Activated effector memory CD4-positive, alpha-beta T cell treated with anti-CD3 and anti-CD28 coated beads, Interleukin-2, amount 50 U/mL, for 16 hours (primary cell): ENCODE measurements at regions not wholly inside any gene's neighbourhood (a gene's known extent, or its start where the extent isn't known, plus 50 kb on each side); places are given as distances from the start of the nearest gene placed in this dataset.

Experiments used
- DNase-seq: peaks from one replicate; pipeline ENCODE4 v3.0.0-alpha.2; 2020

DNA sequence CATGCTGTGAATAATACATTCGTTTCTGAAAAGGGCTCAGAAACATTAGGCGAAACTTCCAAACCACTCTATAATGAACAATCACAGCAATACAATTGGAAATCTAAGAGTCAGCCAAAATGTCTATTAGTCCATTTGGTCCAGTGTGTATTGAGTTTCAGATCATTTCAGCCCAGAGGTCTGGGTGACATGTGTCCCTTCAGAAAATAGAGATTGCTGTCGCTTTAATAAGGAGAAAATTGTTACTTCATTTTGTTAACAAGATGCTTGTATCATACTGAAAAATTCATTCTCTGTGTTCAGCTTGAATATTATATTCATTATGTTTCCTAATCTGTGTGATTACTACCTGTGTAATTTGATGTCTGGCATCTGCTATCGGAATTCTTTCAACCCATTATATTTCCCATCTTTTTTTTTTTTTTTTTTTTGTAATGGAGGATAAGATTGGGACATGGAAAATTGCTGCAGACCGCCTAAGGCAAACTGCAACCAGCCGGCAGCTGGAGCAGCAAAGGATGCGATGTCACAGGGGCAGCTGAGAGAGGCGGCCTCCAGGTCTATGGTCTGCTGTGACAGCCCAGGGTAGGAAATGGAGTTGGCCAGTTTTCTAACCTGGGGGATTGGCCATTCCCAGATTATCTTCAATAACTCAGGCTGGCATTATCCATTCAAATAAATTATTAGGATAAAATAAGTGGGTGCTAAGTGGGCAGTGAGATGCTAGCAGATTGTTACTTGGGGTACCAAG, 170.9 kb upstream of the NPVF start:
- DNase-seq = no peak

DNA sequence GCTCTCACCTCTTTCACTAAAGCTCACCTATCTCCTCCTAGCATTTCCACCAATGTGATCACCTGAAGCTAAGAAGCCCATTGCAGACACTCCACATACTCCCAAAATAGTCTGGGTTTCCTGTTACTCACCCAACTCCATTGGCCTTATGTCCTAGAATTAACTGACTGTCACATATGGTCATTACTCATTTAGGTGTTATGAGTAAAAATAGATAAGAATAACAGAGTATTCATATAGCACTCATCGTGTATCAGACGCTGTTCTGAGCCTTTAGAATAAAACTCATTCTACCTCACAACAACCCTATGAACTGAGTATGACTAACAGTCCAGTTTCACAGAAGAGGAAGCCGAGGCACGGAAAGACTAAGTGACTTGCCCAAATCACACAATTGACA, 174.2 kb upstream of the NPVF start:
- DNase-seq = no peak

DNA sequence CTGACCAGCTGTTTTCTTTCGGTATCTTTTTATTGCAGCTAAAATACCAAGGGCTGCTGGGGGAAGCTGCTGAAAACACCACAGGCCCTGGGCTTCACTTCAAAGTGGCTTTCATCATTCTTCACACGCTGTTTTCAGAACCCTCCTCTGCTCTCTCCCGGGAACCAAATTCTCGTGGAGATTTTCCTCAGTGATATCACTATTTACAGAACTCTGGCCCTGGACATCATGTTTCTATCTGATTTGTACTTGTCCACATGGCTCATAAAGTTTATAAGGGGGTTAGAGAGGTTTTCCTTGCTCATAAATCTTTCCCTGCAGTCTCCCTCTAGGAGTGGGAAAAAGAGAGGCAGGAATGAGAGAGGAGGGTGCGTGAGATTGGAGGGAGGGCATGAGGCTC, 177.4 kb upstream of the NPVF start:
- no peak for DNase-seq

DNA sequence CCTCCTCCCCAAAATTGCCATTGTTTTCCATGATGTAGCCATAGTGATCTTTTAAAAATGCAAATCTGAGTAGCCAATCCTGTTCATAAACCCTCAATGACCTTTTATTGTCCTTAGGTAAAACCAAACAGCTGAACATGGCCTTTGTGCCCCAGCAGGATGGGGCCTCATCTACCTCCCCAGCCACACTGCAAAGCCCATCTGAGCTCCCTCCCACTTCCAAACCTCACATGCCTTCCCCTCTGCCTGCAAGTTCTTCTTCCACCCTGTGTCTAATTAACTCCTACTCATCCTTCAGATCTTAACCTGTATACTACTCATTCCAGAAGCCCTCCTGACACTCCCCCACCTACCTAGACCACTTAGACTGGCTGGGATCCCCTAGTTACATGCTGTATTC, 178.8 kb upstream of the NPVF start:
- no peak for DNase-seq

DNA sequence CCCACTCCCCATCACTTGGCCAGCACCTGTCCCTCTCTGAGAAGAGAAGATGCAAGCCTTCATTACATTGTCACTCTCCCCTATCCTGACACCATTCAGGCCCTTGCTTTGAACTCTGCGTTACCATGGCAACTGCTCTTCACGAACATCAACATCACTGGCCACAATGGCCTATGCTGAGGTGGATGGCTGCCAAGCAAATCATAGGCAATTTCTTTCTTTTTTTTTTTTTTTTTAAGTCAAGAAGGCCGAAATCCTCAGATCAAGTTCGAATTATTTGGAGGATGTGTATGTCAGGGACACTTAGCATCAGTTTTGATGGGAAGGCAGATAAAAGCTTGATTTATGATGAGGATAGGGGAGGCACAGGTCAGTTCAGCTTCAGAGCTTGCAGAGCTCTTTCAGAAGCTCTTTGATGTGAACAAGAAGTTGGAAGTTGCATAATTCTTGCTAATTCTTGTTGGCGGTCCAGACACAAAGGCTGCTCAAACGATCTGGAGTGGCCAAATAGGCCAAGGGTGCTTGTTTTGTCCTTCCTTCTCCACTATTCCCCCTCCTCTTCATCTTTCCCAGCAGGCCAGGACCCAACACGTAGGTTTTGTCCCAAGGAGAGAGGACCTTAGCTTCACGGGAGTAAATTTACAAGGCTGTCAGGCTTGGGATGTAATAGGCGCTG, 179.9 kb upstream of the NPVF start:
- DNase-seq = no peak

DNA sequence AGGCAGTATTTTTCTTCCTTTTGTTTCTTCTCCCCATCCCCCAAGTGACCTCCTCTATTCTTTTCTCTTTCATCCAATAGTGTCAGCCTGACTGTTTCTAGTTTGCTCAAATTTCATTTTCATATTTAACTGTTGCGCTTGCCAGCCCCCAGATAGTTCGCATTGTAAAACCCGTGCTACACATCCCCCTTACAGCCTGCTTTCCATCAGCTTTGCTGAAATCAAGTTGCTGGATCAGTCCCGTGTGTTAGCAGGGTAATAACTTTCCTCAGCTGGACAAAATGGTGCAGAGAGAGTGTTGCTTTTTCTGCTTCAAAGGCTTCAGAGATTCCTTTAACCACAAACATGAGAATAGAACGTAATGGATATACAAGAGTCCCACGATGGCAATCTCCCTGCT, 180.6 kb upstream of the NPVF start:
- no peak for DNase-seq

DNA sequence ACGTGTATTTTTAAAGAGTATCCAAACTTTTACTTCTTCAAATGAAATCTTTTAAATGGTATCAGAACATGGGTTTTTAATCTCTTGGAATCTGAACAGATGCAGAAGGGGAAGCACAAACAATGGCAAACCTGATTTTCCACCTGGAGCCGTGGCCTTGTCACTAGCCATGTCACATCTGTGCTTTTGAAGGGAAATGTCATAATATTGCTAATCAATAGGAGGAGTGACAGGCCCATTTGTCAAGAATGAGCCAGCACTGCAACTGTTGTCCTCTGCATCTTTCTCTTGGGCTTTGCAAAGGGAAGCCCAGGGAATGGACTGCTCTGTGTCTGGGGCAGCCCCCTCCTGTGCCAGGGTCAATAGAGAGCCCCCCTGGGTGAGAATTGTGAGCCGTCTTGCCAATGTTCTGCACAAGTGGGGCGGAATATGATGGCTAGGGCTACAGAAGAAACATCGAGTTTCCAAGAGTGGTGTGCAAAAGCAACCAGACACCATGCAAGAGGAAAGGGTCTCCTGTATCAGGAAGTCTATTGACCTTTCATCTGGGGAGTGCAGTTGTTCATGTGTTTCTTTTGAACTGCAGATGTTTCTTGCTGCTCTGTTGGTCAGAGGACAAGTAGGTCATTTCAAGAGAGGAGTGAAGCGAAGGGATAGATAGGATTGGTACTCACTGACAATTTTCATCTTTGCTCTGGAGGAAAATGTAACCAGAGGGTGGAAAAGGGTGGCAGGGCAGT, 181.8 kb upstream of the NPVF start:
- no peak for DNase-seq

DNA sequence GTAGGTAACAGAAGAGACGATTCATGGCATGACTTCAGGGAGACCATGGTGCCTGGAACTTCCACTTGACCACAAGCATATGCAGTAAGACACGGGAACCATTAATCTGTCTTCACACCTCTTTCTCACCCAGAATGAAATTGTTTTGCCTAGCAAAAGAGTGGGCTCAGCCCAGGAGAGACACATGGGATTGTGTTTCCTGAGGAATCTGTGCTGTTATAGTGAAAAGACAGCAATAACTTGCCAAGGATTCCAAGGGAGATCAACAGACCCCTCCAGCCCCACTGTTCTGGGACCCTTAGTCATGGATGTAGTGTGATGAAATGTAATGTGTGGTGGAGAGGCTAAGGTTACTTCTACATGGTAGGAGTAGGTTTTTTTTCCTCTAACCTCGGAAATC, 192.5 kb upstream of the NPVF start:
- DNase-seq = no peak

DNA sequence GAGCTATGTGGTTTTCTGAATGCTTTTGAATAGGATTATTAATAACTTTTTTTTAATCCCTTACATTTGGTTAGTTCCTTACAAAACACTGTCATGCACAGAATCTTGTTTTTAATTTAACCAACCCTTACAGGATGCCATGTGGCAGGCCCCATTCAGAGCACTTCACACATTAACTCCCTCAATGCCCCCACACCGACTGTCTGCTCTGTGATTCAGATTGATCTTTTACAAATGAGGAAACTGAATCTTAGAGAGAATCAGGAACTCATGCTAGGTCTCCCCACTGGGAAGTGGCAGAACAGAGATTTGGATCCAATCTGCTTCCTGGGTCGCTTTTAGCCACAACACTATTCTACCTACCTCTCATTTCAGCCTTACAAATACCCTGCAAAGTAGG, 195.8 kb upstream of the NPVF start:
- no peak for DNase-seq

DNA sequence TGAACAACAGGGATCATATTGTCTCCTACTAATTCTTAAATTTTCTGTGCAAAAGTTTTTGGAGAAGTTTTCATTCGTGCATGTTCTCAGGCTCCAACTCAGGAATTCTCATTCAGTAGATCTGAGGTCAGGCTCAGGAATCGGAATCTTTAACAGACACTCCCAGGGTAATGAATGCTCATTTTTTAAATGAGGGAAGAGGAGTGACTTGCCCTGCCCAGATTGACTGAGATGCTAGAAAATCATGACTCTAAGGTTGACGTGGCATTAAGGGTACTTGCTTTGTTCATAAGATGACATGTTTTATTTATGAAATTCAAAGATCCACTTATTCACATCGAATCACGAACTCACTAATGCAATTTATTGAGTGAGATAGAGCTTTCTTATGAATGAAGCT, 196.6 kb upstream of the NPVF start:
- no peak for DNase-seq

DNA sequence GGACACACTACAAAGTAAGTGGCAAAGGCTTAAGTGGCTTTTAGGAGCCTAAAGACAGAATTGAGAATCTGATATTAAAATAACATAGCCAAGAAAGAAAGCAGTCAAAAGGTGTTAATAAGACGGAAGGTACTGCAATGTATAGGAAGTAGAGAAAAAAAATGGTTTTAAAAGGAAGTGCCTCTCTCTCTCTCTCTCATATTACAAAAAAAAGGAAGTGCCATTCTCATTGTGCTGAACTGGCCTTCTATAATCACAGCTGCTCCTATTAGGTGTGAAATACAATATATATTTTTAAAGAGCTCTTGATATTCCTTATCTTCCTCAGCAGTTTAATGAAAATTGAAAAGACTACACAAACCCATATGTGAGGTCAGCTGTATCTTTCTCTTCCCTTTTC, 199.4 kb upstream of the NPVF start:
- DNase-seq = no peak

DNA sequence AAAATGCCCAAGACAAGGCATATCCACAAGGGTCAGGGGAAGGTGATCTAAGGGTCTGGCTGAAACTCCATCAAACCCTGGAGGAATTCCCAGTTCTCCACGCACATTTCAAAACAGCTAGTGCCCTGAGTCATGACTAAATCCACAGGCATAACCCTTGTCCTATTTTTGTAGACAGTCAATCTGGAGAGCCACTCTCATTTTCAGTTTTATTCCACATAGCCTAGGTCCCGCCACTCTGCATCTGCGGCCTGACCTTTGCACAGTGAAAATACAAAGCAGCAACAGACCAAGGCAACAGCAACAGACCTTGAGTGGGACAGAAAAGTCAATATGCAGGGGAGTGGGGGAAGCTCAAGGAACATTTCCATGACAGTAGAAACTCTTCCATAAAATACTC, 201.4 kb upstream of the NPVF start:
- DNase-seq = no peak

DNA sequence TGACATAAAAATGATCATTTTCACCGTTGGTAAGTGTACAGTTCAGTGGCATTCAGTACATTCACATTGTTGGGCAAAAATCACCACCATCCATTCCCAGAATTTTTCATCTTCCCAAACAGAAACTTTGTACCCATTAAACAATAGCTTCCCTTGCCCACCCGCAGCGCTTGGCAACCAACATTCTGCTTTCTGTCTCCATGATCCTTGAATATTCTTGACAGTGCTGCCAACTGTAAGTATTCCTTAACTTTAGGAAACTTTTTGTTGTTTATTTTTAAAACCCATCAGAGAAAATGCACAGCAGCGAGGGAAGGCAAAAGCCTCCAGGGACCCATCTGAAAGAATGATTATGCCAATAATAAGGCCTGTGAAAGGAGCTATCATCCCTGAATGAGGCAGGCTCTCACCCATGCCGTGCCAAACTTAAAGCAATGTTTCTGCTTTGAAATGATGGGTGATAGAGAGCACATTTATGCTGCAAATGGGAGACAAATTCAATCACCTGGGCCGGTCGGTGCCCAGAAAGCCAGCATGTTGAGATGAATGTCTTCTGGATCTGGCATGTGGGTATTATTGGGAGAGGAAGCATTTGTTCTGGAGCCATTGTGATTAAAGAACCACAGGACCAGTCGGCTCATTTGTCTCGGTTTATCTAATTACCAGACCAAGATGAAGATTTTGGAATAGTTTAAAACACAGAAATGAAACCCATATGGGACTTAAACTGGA, 202.1 kb upstream of the NPVF start:
- DNase-seq = no peak

DNA sequence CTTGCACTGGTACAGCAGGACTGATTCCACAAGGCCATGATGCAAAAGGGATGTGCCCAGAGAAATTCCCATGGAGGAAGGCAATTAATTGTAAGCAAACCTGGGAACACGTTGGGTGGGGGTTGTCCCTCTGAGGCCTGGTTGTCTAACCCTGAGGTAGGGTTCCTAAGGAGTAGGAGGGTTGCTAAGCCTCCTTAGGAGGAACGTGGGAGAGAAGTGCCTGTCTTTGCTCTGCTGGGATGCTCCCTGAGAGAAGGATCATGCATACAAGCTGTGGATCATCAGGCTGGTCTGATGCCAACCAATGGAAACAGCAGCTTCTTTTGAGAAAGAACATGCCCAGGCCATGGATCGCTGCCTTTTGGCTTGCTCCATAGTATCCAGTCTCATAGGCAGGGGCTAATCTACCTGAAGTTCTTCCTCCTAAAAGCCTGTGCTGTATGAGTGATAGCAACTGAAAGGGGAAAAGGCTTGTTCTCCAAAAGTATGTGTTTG, 203.7 kb upstream of the NPVF start:
- DNase-seq = no peak

DNA sequence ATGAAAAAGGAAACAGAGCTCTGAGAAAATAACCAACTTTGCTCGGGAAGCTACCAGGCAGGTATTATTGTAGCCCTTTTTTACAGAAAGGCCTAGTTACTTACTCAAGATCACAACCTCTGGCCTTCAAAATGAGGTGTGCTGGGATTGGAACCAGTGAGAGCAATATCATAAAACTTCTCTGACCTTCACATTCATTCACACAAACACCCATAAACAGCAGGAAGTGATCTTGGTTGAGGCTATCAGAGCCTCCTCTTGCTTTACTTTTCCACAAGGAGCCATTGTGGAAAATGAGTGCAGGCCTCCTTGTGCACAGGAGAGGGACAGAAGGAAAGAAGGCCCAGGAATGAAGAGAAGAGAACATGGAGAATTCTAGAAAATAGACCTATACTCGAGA, 204.5 kb upstream of the NPVF start:
- DNase-seq = no peak

DNA sequence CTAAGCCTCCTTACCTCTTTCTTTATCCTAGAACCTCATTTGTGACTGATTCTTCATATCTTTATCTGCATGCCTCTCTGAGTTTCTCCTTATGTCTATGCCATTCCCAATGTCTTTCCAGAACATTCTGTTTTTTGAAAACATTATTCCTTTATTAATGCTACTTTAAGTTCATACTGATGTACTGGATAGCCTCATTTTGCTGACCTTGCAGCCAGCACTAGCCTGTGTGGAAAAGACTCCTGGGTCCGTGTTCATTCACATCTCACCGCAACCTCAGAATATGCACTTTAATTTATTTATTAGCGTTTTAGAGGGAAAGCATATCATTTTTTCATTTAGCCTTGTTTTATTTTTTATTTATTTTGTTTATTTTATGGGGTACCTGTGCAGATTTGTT, 208.1 kb upstream of the NPVF start:
- DNase-seq = no peak

DNA sequence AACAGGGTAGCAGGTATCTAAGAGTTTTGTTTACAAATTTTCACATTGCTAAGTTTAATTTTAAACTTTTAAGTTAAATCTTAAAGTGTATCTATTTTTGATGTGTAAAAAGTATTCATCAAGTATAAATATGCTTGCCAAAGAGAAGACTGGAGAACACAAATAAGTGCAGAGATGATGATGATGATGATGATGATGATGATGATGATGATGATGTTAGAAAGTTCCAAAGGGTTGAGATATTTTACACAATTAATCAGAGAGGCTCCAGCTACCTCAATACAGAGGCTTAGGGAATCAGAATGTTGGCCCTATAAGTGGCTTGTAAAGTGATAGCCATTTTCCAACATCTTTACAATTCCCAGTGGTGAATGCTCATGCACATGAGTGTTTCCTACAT, 209.0 kb upstream of the NPVF start:
- DNase-seq = no peak

DNA sequence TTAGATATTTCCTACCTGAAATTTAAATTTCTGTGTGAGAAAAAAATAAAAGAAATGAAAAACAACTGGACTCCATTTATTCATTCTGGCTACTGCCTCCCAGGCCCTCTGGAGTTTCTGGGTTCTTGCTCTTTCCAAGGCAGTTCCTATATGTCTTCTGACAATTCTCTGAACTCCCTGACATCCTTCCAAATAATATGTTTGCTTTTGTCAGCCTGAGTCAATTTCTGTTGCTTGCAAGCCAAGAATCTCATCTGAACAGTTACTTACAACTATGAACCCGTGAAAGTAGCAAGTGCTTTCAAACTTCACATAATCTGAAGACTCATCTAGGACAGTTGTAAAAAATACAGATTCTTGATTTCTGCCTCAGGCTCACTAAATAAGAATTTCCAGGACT, 216.7 kb upstream of the NPVF start:
- no peak for DNase-seq

DNA sequence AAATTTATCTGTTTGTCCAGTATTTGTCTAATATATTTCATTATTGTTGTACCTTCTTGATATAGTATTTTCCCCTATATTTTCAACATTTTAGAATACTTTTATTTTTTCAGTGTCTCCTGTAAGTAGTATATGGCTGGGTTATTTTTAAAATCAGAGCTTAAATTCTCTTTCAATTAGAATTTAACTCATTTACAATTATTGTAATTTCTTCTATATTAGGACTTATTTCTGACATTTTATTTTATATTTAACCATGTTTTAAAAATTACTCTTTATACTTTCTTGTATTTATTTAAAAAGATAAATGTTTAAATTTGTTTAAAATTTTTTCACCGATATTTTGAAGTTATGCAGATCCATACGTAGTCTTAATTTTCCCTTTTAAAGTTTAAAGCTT, 220.0 kb upstream of the NPVF start:
- DNase-seq = no peak

DNA sequence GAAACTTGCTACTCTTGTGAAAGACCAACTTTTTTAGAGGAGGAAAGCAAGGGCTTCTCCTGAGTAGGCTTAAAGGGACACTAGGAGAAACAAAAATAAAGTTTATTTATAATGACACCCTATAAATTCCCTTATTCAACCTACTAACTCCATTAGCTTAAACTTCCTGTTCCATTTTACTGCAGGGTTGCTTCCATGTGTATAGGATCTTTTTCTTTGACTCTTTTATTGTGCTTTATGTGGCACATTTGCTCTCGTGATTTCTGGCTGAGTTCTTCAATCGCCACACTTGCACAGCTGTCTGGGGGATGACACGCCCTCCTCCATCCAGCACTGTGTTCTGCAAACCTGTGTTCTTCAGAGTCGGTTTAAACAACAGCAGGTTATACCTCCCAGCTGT, 225.7 kb upstream of the NPVF start:
- no peak for DNase-seq

DNA sequence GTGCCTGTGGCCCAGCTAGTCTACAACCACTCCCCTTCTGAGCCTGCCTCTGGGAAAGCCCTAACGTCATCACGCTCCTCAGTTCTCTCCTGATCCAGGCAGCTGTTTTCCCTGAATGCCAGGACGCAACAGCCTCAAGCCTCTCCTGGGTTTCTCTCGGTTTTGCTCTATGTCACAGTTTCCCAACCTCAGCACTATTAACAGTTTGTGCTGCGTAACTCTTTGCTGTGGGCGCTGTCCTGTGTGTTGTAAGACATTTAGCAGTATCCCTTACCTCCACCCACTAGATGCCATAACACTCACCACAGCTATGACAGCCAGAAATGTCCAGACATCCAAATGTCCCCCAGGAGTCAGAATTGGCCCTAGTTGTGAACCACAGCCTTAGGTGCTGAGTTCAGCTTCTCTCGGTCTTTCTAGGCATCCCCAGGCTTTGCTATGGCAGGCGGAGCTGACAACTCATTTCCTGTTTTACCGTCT, 226.3 kb upstream of the NPVF start:
- no peak for DNase-seq

DNA sequence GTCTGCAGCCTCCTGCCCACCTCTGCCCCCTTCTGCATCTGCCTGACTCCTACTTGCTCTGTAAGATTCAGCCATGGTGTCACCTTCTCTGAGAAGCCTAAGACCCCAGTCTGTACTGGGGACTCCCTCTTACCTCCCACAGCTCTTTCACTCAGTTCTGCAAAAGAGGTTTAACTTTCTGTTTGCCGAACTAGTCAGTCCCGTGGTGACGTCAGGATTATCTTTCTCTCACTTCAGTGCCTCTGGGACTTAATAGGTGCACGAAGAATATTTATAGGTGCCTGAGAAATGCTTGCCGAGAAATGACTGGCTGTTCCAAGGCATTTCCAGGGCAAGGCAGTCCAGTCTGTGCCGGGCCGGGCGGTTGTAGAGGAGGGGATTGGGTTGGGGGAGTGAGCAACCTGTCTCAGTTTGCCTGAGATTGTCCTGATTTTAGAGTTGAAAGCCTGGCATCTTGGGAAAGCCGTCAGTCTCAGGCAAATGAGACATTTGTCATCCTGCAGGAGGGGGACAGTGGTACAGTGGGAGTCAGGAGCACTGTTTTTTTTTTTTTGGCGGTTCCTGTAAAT, 227.5 kb upstream of the NPVF start:
- DNase-seq = no peak
